Gastroesophageal sphincter (tissue), 4 donors: ENCODE measurements at regions not wholly inside any gene's neighbourhood (a gene's known extent, or its start where the extent isn't known, plus 50 kb on each side); places are given as distances from the start of the nearest gene placed in this dataset.

Experiments
- ATAC-seq: fragments of 150-250 bp; one replicate; pipeline ENCODE4 v1.9.1; 2016; ENCODE audit warnings: mild to moderate bottlenecking, moderate library complexity
- H3K27ac ChIP-seq, 4 donors: fragments of 200-600 bp; sonication (generic) in 3 of 4; 1 replicate in 3 of 4; 2 replicates in 1 of 4; pipeline ENCODE4 v1.5.1; 2016 to 2019
- H3K27me3 ChIP-seq: fragments of 200-600 bp; sonication (generic); one replicate; pipeline ENCODE4 v1.5.1; 2019
- H3K36me3 ChIP-seq, 2 donors: fragments of 200-600 bp; sonication (generic); one replicate each; pipeline ENCODE4 v1.5.1; 2019; ENCODE audit warnings: control low read depth in 1 of 2
- H3K4me1 ChIP-seq, 3 donors: fragments of 200-600 bp; sonication (generic); 1 replicate in 2 of 3; 2 replicates in 1 of 3; pipeline ENCODE4 v1.5.1; 2016 to 2019; ENCODE audit warnings: control low read depth in 2 of 3
- H3K4me3 ChIP-seq, 2 donors: fragments of 200-600 bp; sonication (generic); one replicate each; pipeline ENCODE4 v1.5.1; 2019; ENCODE audit warnings: mild to moderate bottlenecking in 1 of 2, moderate library complexity in 1 of 2
- H3K9me3 ChIP-seq, 3 donors: fragments of 200-600 bp; sonication (generic); one replicate each; pipeline ENCODE4 v1.5.1; 2017 to 2019; ENCODE audit warnings: control low read depth in 2 of 3
- CTCF ChIP-seq, 4 experiments: fragments of 200-600 bp in 2 of 4; fragments of 450-650 bp in 2 of 4; sonication (generic) in 1 of 4; IDR thresholded peaks; one replicate each; pipeline ENCODE4 v1.5.1; 2017 to 2019; ENCODE audit warnings: antibody characterized with exemption in 4 of 4, mild to moderate bottlenecking in 2 of 4, moderate library complexity in 2 of 4
- EP300 ChIP-seq: sonication (generic); formaldehyde crosslinking; IDR thresholded peaks from one replicate; pipeline ENCODE4 v1.6.1; 2017; ENCODE audit warnings: antibody characterized with exemption, mild to moderate bottlenecking
- POLR2A ChIP-seq, 2 donors: fragments of 450-650 bp; IDR thresholded peaks; one replicate each; pipeline ENCODE4 v1.6.1; 2017; ENCODE audit warnings: antibody characterized with exemption in 2 of 2, mild to moderate bottlenecking in 2 of 2, moderate library complexity in 1 of 2
- POLR2AphosphoS5 ChIP-seq: sonication (generic); formaldehyde crosslinking; IDR thresholded peaks from one replicate; pipeline ENCODE4 v1.6.1; 2017; ENCODE audit warnings: antibody characterized with exemption
- WGBS, 2 donors: methylation state at CpG; one replicate each; pipeline ENCODE4 v1.1.5; 2018; ENCODE audit warnings: low coverage in 1 of 2; 5-methylcytosine and 5-hydroxymethylcytosine counted together

GRCh38 chr2:217066510-217067270 lies 206.8 kb upstream of the TNP1 start:
- Histone ChIP-seq H3K4me1 (peaks cover 0 to 25% (median 0%) of the 10 kb centered on the region in 3 donors), H3K9me3 (no peaks in the 10 kb centered on the region), H3K4me3 (no peak overlapping the region), H3K27ac (no peak overlapping the region), H3K27me3 (no peaks in the 10 kb centered on the region), H3K36me3 (no peaks in the 10 kb centered on the region)
- ATAC-seq, result no peak
- 64 to 76% methylated on average over 13 to 19 of the region's 21 CpGs for WGBS, 2 donors
- no peak for TF ChIP-seq POLR2AphosphoS5
- no peak for TF ChIP-seq CTCF (IDR thresholded peaks at IDR 0.05)
- TF ChIP-seq POLR2A (IDR thresholded peaks at IDR 0.05), result no peak
- no peak for TF ChIP-seq EP300

GRCh38 chr2:217065695-217066405 lies 206.0 kb upstream of the TNP1 start:
- H3K9me3 ChIP-seq, result no peaks in the 10 kb centered on the region
- 81 to 84% methylated on average over 5 to 7 of the region's 7 CpGs for WGBS, 2 donors
- H3K27ac ChIP-seq, result no peak overlapping the region
- H3K27me3 ChIP-seq, result no peaks in the 10 kb centered on the region
- peak; percentile 14 for ATAC-seq
- H3K4me1 ChIP-seq, result peaks cover 0 to 25% (median 0%) of the 10 kb centered on the region in 3 donors
- H3K36me3 ChIP-seq, result no peaks in the 10 kb centered on the region
- TF ChIP-seq EP300 (no peak), CTCF (IDR thresholded peaks at IDR 0.05) (no peak), POLR2AphosphoS5 (no peak), POLR2A (IDR thresholded peaks at IDR 0.05) (no peak)
- no peak overlapping the region for H3K4me3 ChIP-seq

DNA sequence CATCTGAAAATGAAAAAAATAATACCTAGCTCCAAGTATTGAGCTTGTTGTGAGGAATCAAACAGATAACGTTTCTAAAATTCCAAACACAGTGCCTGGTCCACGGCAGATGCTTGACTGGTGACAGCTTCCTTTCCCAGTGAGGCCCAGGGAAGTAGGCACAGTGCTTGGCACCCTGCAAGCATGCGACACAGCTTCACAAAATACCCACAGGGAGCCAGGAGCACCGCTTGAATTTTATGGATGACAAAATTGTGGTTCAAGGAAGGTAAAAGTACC lies 205.1 kb upstream of the TNP1 start:
- no peaks in the 10 kb centered on the region for H3K9me3 ChIP-seq
- no peaks in the 10 kb centered on the region for H3K36me3 ChIP-seq
- TF ChIP-seq POLR2A (IDR thresholded peaks at IDR 0.05) (no peak), POLR2AphosphoS5 (no peak)
- WGBS, 2 donors, result 51 to 69% methylated on average over 4 of the region's 4 CpGs
- ATAC-seq, result no peak
- H3K4me3 ChIP-seq, result peak overlapping the region; percentile 14 to 32
- peaks cover 0 to 25% (median 0%) of the 10 kb centered on the region in 3 donors for H3K4me1 ChIP-seq
- H3K27ac ChIP-seq, result peak overlapping the region in 2 of 4 donors; percentile 32 to 36
- no peaks in the 10 kb centered on the region for H3K27me3 ChIP-seq

GRCh38 chr2:217064234-217065011 lies 204.6 kb upstream of the TNP1 start:
- Histone ChIP-seq H3K4me1 (peaks cover 0 to 25% (median 0%) of the 10 kb centered on the region in 3 donors), H3K27me3 (no peaks in the 10 kb centered on the region), H3K9me3 (no peaks in the 10 kb centered on the region), H3K36me3 (no peaks in the 10 kb centered on the region), H3K4me3 (peak overlapping the region; percentile 14 to 32), H3K27ac (peak overlapping the region in 2 of 4 donors; percentile 32 to 36)
- ATAC-seq, result peak; percentile 56
- WGBS, 2 donors, result 51 to 56% methylated on average over 7 to 14 of the region's 16 CpGs
- TF ChIP-seq POLR2A (IDR thresholded peaks at IDR 0.05) (no peak), POLR2AphosphoS5 (no peak), EP300 (no peak), CTCF (IDR thresholded peaks at IDR 0.05) (no peak)

DNA sequence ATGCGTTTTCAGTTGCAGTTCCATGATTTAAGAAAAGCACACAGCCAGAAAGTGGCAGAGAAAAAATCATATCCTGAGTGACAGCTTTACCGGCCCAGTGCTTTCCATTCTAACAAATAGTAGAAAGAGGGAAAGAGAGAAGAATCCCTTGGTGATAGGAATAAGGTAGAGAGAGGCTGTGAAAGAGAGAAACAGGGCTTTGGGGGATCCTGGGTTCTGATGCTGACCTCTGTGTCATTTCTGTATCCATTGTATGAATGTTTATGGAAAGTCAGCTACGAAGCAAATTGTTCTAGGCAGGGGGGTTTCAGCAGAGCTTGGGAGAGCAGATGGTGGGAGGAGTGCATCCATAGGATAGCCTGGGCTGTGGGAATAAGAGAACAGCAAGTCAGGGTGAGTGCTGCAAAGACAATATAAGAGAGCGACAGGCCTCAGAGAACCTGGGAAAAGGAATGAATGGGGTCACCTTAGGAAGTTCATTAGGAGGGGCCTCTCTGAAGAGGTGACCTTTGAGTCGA lies 203.4 kb upstream of the TNP1 start:
- no peak overlapping the region for H3K4me3 ChIP-seq
- H3K36me3 ChIP-seq, result no peaks in the 10 kb centered on the region
- peaks cover 0 to 25% (median 0%) of the 10 kb centered on the region in 3 donors for H3K4me1 ChIP-seq
- H3K27me3 ChIP-seq, result no peaks in the 10 kb centered on the region
- TF ChIP-seq POLR2AphosphoS5, result no peak
- no peak for TF ChIP-seq CTCF (IDR thresholded peaks at IDR 0.05)
- no peak for TF ChIP-seq EP300
- TF ChIP-seq POLR2A (IDR thresholded peaks at IDR 0.05), result no peak
- 75 to 93% methylated on average over 4 to 5 of the region's 5 CpGs for WGBS, 2 donors
- ATAC-seq, result no peak
- H3K27ac ChIP-seq, result no peak overlapping the region
- no peaks in the 10 kb centered on the region for H3K9me3 ChIP-seq
